ENCODE measurements at regions not wholly inside any gene's neighbourhood (a gene's known extent, or its start where the extent isn't known, plus 50 kb on each side); places are given as distances from the start of the nearest gene placed in this dataset.
A peak's percentile ranks its signal among the peaks of the same experiment; 100 is the strongest.

GRCh38 chr13:30135351-30135750 is 172.0 kb downstream of the KATNAL1 start:
- H3K36me3 Mint-ChIP-seq (ENCODE audit: low read depth, unreplicated experiment): peaks cover 2% of the 10 kb centered on the region

GRCh38 chr13:30134578-30134977 is 172.8 kb downstream of the KATNAL1 start:
- TF ChIP-seq CTCF (IDR thresholded peaks at IDR 0.05; ENCODE audit: insufficient read depth, low read depth, low read length) (no peak), EZH2 (IDR thresholded peaks at IDR 0.05; ENCODE audit: insufficient read depth, low read length) (no peak)
- Histone ChIP-seq H3K36me3 (ENCODE audit: insufficient read depth, low read length) (no peaks in the 10 kb centered on the region), H3K9ac (ENCODE audit: low read length) (no peak overlapping the region), H3K27me3 (ENCODE audit: insufficient read depth, low read length) (no peaks in the 10 kb centered on the region), H3K4me2 (ENCODE audit: low read length) (no peak overlapping the region), H3K79me2 (ENCODE audit: insufficient read depth, low read length) (no peaks in the 10 kb centered on the region), H3K27ac (ENCODE audit: low read depth, low read length) (no peak overlapping the region), H3K9me3 (ENCODE audit: insufficient read depth, low read depth, low read length) (no peaks in the 10 kb centered on the region), H3K4me3 (ENCODE audit: insufficient read depth, low read depth, low read length) (no peak overlapping the region), H3K4me1 (ENCODE audit: insufficient read depth, low read length) (peaks cover 14% of the 10 kb centered on the region), H4K20me1 (ENCODE audit: insufficient read depth, low read length) (no peaks in the 10 kb centered on the region), H2AFZ (ENCODE audit: low read depth, low read length) (no peak overlapping the region)
- peaks cover 2% of the 10 kb centered on the region for H3K36me3 Mint-ChIP-seq (ENCODE audit: low read depth, unreplicated experiment)
- DNase-seq (ENCODE audit: low read depth): no peak
- H3K27ac Mint-ChIP-seq (ENCODE audit: unreplicated experiment): peak overlapping the region; percentile 81
- no peak for FAIRE-seq
- peaks cover 6% of the 10 kb centered on the region for H3K27me3 Mint-ChIP-seq (ENCODE audit: low read depth, unreplicated experiment)
- no peak overlapping the region for H3K4me3 Mint-ChIP-seq (ENCODE audit: unreplicated experiment)
- H3K9me3 Mint-ChIP-seq (ENCODE audit: unreplicated experiment): no peaks in the 10 kb centered on the region
- peaks cover 19% of the 10 kb centered on the region for H3K4me1 Mint-ChIP-seq (ENCODE audit: low read depth, unreplicated experiment)

More at GRCh38 chr13:30135351-30135750, 172.0 kb downstream of the KATNAL1 start:
- Histone ChIP-seq H3K79me2 (ENCODE audit: insufficient read depth, low read length) (no peaks in the 10 kb centered on the region), H3K27me3 (ENCODE audit: insufficient read depth, low read length) (no peaks in the 10 kb centered on the region), H3K36me3 (ENCODE audit: insufficient read depth, low read length) (no peaks in the 10 kb centered on the region), H3K4me1 (ENCODE audit: insufficient read depth, low read length) (peaks cover 14% of the 10 kb centered on the region), H3K9me3 (ENCODE audit: insufficient read depth, low read depth, low read length) (no peaks in the 10 kb centered on the region), H3K4me2 (ENCODE audit: low read length) (no peak overlapping the region), H3K9ac (ENCODE audit: low read length) (no peak overlapping the region), H2AFZ (ENCODE audit: low read depth, low read length) (no peak overlapping the region), H3K27ac (ENCODE audit: low read depth, low read length) (no peak overlapping the region), H4K20me1 (ENCODE audit: insufficient read depth, low read length) (no peaks in the 10 kb centered on the region), H3K4me3 (ENCODE audit: insufficient read depth, low read depth, low read length) (no peak overlapping the region)
- DNase-seq (ENCODE audit: low read depth) (no peak), FAIRE-seq (no peak)
- Mint-ChIP-seq H3K9me3 (ENCODE audit: unreplicated experiment) (no peaks in the 10 kb centered on the region), H3K27me3 (ENCODE audit: low read depth, unreplicated experiment) (peaks cover 7% of the 10 kb centered on the region), H3K4me3 (ENCODE audit: unreplicated experiment) (no peak overlapping the region), H3K27ac (ENCODE audit: unreplicated experiment) (no peak overlapping the region), H3K4me1 (ENCODE audit: low read depth, unreplicated experiment) (peaks cover 19% of the 10 kb centered on the region)
- TF ChIP-seq CTCF (IDR thresholded peaks at IDR 0.05; ENCODE audit: insufficient read depth, low read depth, low read length): no peak
- no peak for TF ChIP-seq EZH2 (IDR thresholded peaks at IDR 0.05; ENCODE audit: insufficient read depth, low read length)

- no peak overlapping the region for H3K4me3 Mint-ChIP-seq (ENCODE audit: unreplicated experiment)
- Histone ChIP-seq H3K9me3 (ENCODE audit: insufficient read depth, low read depth, low read length) (no peaks in the 10 kb centered on the region), H3K27ac (ENCODE audit: low read depth, low read length) (no peak overlapping the region), H3K79me2 (ENCODE audit: insufficient read depth, low read length) (no peaks in the 10 kb centered on the region), H3K4me1 (ENCODE audit: insufficient read depth, low read length) (peaks cover 14% of the 10 kb centered on the region), H3K27me3 (ENCODE audit: insufficient read depth, low read length) (no peaks in the 10 kb centered on the region), H3K9ac (ENCODE audit: low read length) (no peak overlapping the region), H3K36me3 (ENCODE audit: insufficient read depth, low read length) (no peaks in the 10 kb centered on the region), H3K4me3 (ENCODE audit: insufficient read depth, low read depth, low read length) (no peak overlapping the region), H3K4me2 (ENCODE audit: low read length) (no peak overlapping the region), H2AFZ (ENCODE audit: low read depth, low read length) (no peak overlapping the region), H4K20me1 (ENCODE audit: insufficient read depth, low read length) (no peaks in the 10 kb centered on the region)
- no peak for FAIRE-seq
- no peak for DNase-seq (ENCODE audit: low read depth)
- H3K36me3 Mint-ChIP-seq (ENCODE audit: low read depth, unreplicated experiment): peaks cover 2% of the 10 kb centered on the region
- H3K27ac Mint-ChIP-seq (ENCODE audit: unreplicated experiment): no peak overlapping the region
- H3K4me1 Mint-ChIP-seq (ENCODE audit: low read depth, unreplicated experiment): peaks cover 19% of the 10 kb centered on the region
- H3K9me3 Mint-ChIP-seq (ENCODE audit: unreplicated experiment): no peaks in the 10 kb centered on the region
- H3K27me3 Mint-ChIP-seq (ENCODE audit: low read depth, unreplicated experiment): peaks cover 6% of the 10 kb centered on the region
- no peak for TF ChIP-seq CTCF (IDR thresholded peaks at IDR 0.05; ENCODE audit: insufficient read depth, low read depth, low read length)
- TF ChIP-seq EZH2 (IDR thresholded peaks at IDR 0.05; ENCODE audit: insufficient read depth, low read length): no peak
Observed at GRCh38 chr13:30133996-30134395, 173.4 kb downstream of the KATNAL1 start.

All from astrocyte (in vitro differentiated cells and primary cell).